ENCODE measurements at regions not wholly inside any gene's neighbourhood (a gene's known extent, or its start where the extent isn't known, plus 50 kb on each side); places are given as distances from the start of the nearest gene placed in this dataset.

DNA sequence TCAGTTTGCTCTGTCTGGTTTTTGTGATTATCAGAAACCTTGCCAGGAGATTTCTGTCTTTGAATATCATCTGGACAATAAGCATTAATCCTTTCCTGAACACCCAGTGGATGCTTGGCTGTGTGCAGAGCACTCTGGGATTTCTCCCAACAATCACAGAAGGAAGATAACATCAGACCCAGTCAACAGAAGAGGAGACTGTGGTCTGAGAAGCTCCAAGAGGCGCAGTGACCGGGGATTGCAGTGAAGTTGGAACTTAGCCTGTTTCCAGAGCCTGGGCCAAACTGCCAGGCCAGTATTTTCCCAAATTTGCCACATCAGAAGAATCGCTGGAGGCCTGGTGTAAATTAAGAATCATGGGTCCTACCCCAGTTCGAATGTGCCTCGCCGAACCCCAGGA, 264.7 kb downstream of the C16orf95 start:
- TF ChIP-seq, protein P1, sequence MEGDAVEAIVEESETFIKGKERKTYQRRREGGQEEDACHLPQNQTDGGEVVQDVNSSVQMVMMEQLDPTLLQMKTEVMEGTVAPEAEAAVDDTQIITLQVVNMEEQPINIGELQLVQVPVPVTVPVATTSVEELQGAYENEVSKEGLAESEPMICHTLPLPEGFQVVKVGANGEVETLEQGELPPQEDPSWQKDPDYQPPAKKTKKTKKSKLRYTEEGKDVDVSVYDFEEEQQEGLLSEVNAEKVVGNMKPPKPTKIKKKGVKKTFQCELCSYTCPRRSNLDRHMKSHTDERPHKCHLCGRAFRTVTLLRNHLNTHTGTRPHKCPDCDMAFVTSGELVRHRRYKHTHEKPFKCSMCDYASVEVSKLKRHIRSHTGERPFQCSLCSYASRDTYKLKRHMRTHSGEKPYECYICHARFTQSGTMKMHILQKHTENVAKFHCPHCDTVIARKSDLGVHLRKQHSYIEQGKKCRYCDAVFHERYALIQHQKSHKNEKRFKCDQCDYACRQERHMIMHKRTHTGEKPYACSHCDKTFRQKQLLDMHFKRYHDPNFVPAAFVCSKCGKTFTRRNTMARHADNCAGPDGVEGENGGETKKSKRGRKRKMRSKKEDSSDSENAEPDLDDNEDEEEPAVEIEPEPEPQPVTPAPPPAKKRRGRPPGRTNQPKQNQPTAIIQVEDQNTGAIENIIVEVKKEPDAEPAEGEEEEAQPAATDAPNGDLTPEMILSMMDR (IDR thresholded peaks at IDR 0.05; ENCODE audit: insufficient read depth, low read length, severe bottlenecking), result no peak
- H3K27me3 ChIP-seq (ENCODE audit: control insufficient read depth, insufficient read depth, low read length), result no peaks in the 10 kb centered on the region
- H3K36me3 ChIP-seq (ENCODE audit: control insufficient read depth, insufficient read depth, low read length), result no peaks in the 10 kb centered on the region
- FAIRE-seq (no peak), DNase-seq (ENCODE audit: low read depth) (no peak)
- H3K4me3 ChIP-seq (ENCODE audit: low read depth, low read length), result no peak overlapping the region

DNA sequence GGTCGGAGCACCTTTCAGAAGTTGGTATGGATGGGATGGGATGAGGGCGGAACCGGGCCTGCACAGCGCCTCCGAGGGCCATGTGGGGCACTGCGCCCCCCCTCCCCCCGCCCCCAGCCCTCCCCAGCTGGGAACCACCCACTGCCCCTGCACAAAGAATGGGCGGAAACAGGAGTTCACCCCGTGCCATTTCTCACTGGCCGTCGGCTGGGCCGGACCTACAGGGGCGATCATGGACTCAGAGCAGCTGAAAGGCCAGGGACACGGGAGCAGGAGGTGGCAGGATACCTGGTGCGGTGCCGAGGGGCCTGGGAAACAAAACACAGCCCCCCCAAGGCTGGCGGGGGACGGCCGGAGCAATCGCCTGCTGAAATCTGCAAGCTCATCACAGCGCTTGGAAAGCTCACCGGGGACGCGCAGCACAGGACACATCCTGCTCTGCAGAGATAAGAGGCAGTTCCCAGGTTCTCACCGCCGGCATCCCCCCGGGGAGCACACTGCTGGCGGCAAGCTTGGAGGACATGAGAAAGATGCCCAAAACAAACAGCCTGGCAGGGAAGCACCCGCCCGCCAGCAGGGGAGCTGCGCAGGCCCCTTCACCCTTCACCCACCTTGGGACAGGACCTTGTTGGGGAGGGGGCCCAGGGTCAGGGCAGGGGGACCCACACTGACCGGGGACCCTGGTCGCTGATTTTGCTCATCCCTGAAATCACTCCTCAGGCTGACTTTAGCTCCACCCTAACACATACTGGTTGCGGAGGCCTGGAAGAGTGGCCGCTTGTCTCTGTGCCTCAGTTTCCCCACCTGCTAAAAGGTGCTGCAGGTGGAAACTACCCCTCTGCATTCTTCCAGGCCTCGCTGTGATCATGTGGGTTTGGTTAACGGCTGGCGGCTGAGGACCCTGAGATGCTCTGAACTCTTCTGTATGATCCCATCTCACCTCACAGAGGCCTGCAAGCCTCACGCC, 263.9 kb downstream of the C16orf95 start:
- DNase-seq (ENCODE audit: low read depth) (no peak), FAIRE-seq (no peak)
- no peaks in the 10 kb centered on the region for H3K27me3 ChIP-seq (ENCODE audit: control insufficient read depth, insufficient read depth, low read length)
- TF ChIP-seq, protein P1 (IDR thresholded peaks at IDR 0.05; ENCODE audit: insufficient read depth, low read length, severe bottlenecking), result no peak
- H3K4me3 ChIP-seq (ENCODE audit: low read depth, low read length), result no peak overlapping the region
- no peaks in the 10 kb centered on the region for H3K36me3 ChIP-seq (ENCODE audit: control insufficient read depth, insufficient read depth, low read length)

DNA sequence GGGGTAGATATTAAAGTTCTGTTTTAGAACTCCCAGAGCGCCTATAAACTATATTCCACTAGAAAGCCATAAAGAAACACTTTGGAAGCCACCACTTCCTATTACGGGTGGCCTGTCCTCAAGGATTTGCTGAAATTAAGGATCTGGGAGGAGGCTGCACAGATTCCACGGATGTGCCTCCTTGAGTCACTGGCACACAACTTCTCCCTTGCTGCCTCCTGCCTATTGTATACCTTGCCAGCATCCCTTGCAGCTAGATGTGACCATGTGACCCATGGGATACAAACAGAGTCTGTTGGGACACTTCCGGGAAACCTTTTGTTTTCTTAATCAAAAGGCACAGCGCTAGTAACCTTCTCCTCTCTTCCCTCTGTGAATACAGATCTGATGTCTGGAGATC, 263.0 kb downstream of the C16orf95 start:
- DNase-seq (ENCODE audit: low read depth) (no peak), FAIRE-seq (no peak)
- Histone ChIP-seq H3K4me3 (ENCODE audit: low read depth, low read length) (no peak overlapping the region), H3K27me3 (ENCODE audit: control insufficient read depth, insufficient read depth, low read length) (no peaks in the 10 kb centered on the region), H3K36me3 (ENCODE audit: control insufficient read depth, insufficient read depth, low read length) (no peaks in the 10 kb centered on the region)
- TF ChIP-seq, protein P1 (IDR thresholded peaks at IDR 0.05; ENCODE audit: insufficient read depth, low read length, severe bottlenecking), result no peak

DNA sequence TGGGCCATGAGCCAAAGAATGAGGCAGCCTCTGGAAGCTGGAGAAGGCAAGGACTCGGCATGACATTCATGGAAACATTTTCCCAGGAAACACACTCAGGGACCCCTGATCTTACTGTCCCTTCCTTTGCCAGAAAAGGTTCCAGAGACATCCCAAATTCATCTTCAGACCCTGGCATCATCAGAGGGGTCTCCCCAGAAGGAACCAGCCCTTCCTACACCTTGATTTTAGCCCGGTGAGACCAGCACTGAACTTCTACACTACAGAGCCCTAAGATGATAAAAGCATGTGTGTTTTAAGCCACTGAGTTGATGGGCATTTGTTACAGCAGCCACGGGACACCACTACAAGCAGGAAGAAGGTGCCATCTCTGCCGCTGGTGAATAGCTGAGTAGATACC, 262.3 kb downstream of the C16orf95 start:
- peak; percentile 70 for FAIRE-seq
- no peaks in the 10 kb centered on the region for H3K27me3 ChIP-seq (ENCODE audit: control insufficient read depth, insufficient read depth, low read length)
- TF ChIP-seq, protein P1 (IDR thresholded peaks at IDR 0.05; ENCODE audit: insufficient read depth, low read length, severe bottlenecking), result no peak
- no peak for DNase-seq (ENCODE audit: low read depth)
- H3K4me3 ChIP-seq (ENCODE audit: low read depth, low read length), result no peak overlapping the region
- H3K36me3 ChIP-seq (ENCODE audit: control insufficient read depth, insufficient read depth, low read length), result no peaks in the 10 kb centered on the region

DNA sequence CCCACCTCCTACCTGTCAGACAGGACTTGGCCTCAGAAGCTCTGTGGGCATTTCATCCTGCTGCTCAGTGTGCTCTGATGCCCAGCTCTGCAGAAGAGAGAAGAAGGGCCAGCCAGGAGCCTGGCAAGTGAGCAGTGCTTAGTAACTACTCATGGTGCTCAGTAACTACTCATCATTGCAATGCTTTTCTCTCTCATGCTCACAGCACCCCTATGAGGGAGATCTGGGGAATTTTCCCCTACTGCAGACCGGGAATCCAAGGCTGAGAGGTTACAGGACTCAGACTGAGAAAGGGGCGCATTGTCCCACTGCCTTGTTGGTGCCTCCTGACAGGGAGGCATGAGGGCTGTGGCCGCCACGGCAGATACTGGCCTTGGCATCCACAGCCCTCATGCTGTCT, 261.1 kb downstream of the C16orf95 start:
- Histone ChIP-seq H3K4me3 (ENCODE audit: low read depth, low read length) (no peak overlapping the region), H3K36me3 (ENCODE audit: control insufficient read depth, insufficient read depth, low read length) (no peaks in the 10 kb centered on the region), H3K27me3 (ENCODE audit: control insufficient read depth, insufficient read depth, low read length) (no peaks in the 10 kb centered on the region)
- DNase-seq (ENCODE audit: low read depth) (no peak), FAIRE-seq (no peak)
- TF ChIP-seq, protein P1 (IDR thresholded peaks at IDR 0.05; ENCODE audit: insufficient read depth, low read length, severe bottlenecking), result no peak

Data from bronchial epithelial cell (primary cell).